OCI-LY1 (cell line): ENCODE measurements at regions not wholly inside any gene's neighbourhood (a gene's known extent, or its start where the extent isn't known, plus 50 kb on each side); places are given as distances from the start of the nearest gene placed in this dataset.

Experiments used
- H2AFZ ChIP-seq: fragments of 200-600 bp; sonication (generic), shearing (Covaris generic); 2 replicates; pipeline ENCODE4 v1.6.0; 2014; ENCODE audit warnings: antibody characterized with exemption, mild to moderate bottlenecking, low read length
- H3F3A ChIP-seq: fragments of 200-600 bp; sonication (generic), shearing (Covaris generic); 2 replicates; pipeline ENCODE4 v1.6.0; 2014; ENCODE audit warnings: mild to moderate bottlenecking, antibody characterized with exemption, low read length, moderate library complexity; ENCODE audit not compliant: insufficient read depth
- H3K27ac ChIP-seq: fragments of 200-600 bp; sonication (generic); 2 replicates; pipeline ENCODE4 v1.5.1; 2014; ENCODE audit warnings: low read length, mixed run types, mild to moderate bottlenecking, low read depth; ENCODE audit not compliant: poor library complexity, severe bottlenecking
- H3K27me3 ChIP-seq: fragments of 200-600 bp; sonication (generic); 2 replicates; pipeline ENCODE4 v1.6.0; 2014; ENCODE audit warnings: antibody characterized with exemption, mild to moderate bottlenecking, low read length, moderate library complexity; ENCODE audit not compliant: insufficient read depth
- H3K36me3 ChIP-seq: fragments of 200-600 bp; sonication (generic); 2 replicates; pipeline ENCODE4 v1.6.1; 2014; ENCODE audit warnings: mild to moderate bottlenecking, antibody characterized with exemption, low read length, moderate library complexity, mixed read lengths; ENCODE audit not compliant: insufficient read depth
- H3K4me1 ChIP-seq: fragments of 200-600 bp; sonication (generic); 2 replicates; pipeline ENCODE4 v1.5.1; 2014; ENCODE audit warnings: mild to moderate bottlenecking, low read length, moderate library complexity; ENCODE audit not compliant: insufficient read depth, severe bottlenecking
- H3K4me2 ChIP-seq: fragments of 200-600 bp; sonication (generic), shearing (Covaris generic); 2 replicates; pipeline ENCODE4 v1.6.1; 2014; ENCODE audit warnings: low read length
- H3K4me3 ChIP-seq: fragments of 200-600 bp; sonication (generic); 2 replicates; pipeline ENCODE4 v1.5.1; 2014; ENCODE audit warnings: low read length, low read depth, mild to moderate bottlenecking, mixed read lengths; ENCODE audit not compliant: poor library complexity, severe bottlenecking
- H3K79me2 ChIP-seq: fragments of 200-600 bp; shearing (Covaris generic); 2 replicates; pipeline ENCODE4 v1.6.1; 2016; ENCODE audit warnings: mixed run types, low read length, mixed read lengths; ENCODE audit not compliant: insufficient read depth
- H3K9ac ChIP-seq: fragments of 200-600 bp; sonication (generic), shearing (Covaris generic); 2 replicates; pipeline ENCODE4 v1.6.1; 2014; ENCODE audit warnings: mild to moderate bottlenecking, low read length, mixed read lengths
- H3K9me2 ChIP-seq: fragments of 200-600 bp; sonication (generic), shearing (Covaris generic); 2 replicates; pipeline ENCODE4 v1.6.1; 2014; ENCODE audit warnings: low read depth, mild to moderate bottlenecking, low read length, mixed read lengths
- H3K9me3 ChIP-seq: fragments of 200-600 bp; shearing (Covaris generic); 2 replicates; pipeline ENCODE4 v1.6.1; 2014; ENCODE audit warnings: low read length, mixed read lengths
- H4K20me1 ChIP-seq: fragments of 200-600 bp; sonication (generic), shearing (Covaris generic); 2 replicates; pipeline ENCODE4 v1.6.0; 2016; ENCODE audit warnings: mild to moderate bottlenecking, low read length; ENCODE audit not compliant: insufficient read depth
- CTCF ChIP-seq: fragments of 200-600 bp; sonication (generic), shearing (Covaris generic); IDR thresholded peaks from 2 replicates; pipeline ENCODE4 v1.5.1; 2017; ENCODE audit warnings: mild to moderate bottlenecking, antibody characterized with exemption, low read length, moderate library complexity, mixed read lengths
- EZH2 ChIP-seq: fragments of 200-600 bp; sonication (generic), shearing (Covaris generic); IDR thresholded peaks from 2 replicates; pipeline ENCODE4 v1.8.0; 2017; ENCODE audit warnings: borderline replicate concordance, mixed run types, mild to moderate bottlenecking, antibody characterized with exemption, low read length, moderate library complexity, mixed read lengths

GRCh38 chr13:76687467-76687866 lies 198.7 kb downstream of the KCTD12 start:
- H3K4me1 ChIP-seq = no peaks in the 10 kb centered on the region
- no peaks in the 10 kb centered on the region for H4K20me1 ChIP-seq
- H3K9me3 ChIP-seq = no peaks in the 10 kb centered on the region
- no peaks in the 10 kb centered on the region for H3K79me2 ChIP-seq
- no peak overlapping the region for H3K27ac ChIP-seq
- no peak overlapping the region for H3K9ac ChIP-seq
- H3K4me2 ChIP-seq = no peak overlapping the region
- no peaks in the 10 kb centered on the region for H3F3A ChIP-seq
- TF ChIP-seq CTCF = no peak
- TF ChIP-seq EZH2 = no peak
- no peak overlapping the region for H2AFZ ChIP-seq
- no peaks in the 10 kb centered on the region for H3K9me2 ChIP-seq
- H3K27me3 ChIP-seq = no peaks in the 10 kb centered on the region
- no peak overlapping the region for H3K4me3 ChIP-seq
- no peaks in the 10 kb centered on the region for H3K36me3 ChIP-seq

GRCh38 chr13:76685938-76686337 lies 200.3 kb downstream of the KCTD12 start:
- Histone ChIP-seq H3K36me3 (no peaks in the 10 kb centered on the region), H3K4me1 (no peaks in the 10 kb centered on the region)
- TF ChIP-seq CTCF = no peak
- no peak for TF ChIP-seq EZH2

DNA sequence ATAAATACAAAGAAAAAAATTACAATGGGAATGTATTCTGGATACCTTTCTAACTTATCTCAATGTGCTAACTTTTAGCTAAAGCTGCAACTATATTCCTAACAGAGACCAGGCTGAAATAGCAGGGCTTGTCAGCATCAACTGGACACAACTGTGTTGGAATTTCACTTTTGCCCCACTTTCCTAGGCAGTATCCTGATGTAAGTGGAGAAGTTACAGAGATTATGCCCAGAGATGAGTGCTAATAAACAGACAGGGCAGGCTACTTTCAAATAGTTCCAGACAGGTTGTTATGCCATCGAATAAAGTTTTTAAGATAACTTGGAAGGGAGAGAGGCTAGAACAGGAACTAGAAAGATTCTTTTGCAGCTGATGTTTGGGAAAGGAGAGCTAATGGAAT lies 201.9 kb downstream of the KCTD12 start:
- Histone ChIP-seq H3K79me2 (no peaks in the 10 kb centered on the region), H3K9me3 (no peaks in the 10 kb centered on the region), H2AFZ (no peak overlapping the region), H3K4me1 (no peaks in the 10 kb centered on the region), H3F3A (no peaks in the 10 kb centered on the region), H4K20me1 (no peaks in the 10 kb centered on the region), H3K4me2 (no peak overlapping the region), H3K27me3 (no peaks in the 10 kb centered on the region), H3K36me3 (no peaks in the 10 kb centered on the region), H3K4me3 (no peak overlapping the region), H3K9me2 (no peaks in the 10 kb centered on the region), H3K9ac (no peak overlapping the region), H3K27ac (no peak overlapping the region)
- no peak for TF ChIP-seq CTCF
- no peak for TF ChIP-seq EZH2

More at GRCh38 chr13:76685938-76686337, 200.3 kb downstream of the KCTD12 start:
- H2AFZ ChIP-seq = no peak overlapping the region
- H3K27me3 ChIP-seq = no peaks in the 10 kb centered on the region
- H3K4me2 ChIP-seq = no peak overlapping the region
- H3K27ac ChIP-seq = no peak overlapping the region
- H3K79me2 ChIP-seq = no peaks in the 10 kb centered on the region
- H3K9me2 ChIP-seq = no peaks in the 10 kb centered on the region
- H4K20me1 ChIP-seq = no peaks in the 10 kb centered on the region
- H3F3A ChIP-seq = no peaks in the 10 kb centered on the region
- no peak overlapping the region for H3K9ac ChIP-seq
- no peaks in the 10 kb centered on the region for H3K9me3 ChIP-seq
- no peak overlapping the region for H3K4me3 ChIP-seq
